ENCODE measurements at regions not wholly inside any gene's neighbourhood (a gene's known extent, or its start where the extent isn't known, plus 50 kb on each side); places are given as distances from the start of the nearest gene placed in this dataset.

GRCh38 chr16:80171746-80172145, 369.0 kb upstream of the DYNLRB2 start:
- no peak for DNase-seq

GRCh38 chr16:80171199-80171598, 369.6 kb upstream of the DYNLRB2 start:
- DNase-seq = no peak

- no peak for DNase-seq
These were observed 373.0 kb upstream of the DYNLRB2 start for GRCh38 chr16:80167657-80168390.

- DNase-seq = no peak
These were observed 374.7 kb upstream of the DYNLRB2 start for GRCh38 chr16:80166082-80166481.

GRCh38 chr16:80164966-80165550, 375.7 kb upstream of the DYNLRB2 start:
- no peak for DNase-seq

- DNase-seq = no peak
These were observed 377.5 kb upstream of the DYNLRB2 start for GRCh38 chr16:80163339-80163738.

GRCh38 chr16:80161799-80162739, 378.7 kb upstream of the DYNLRB2 start:
- DNase-seq = no peak

- DNase-seq = no peak
These were observed 382.0 kb upstream of the DYNLRB2 start for GRCh38 chr16:80158766-80159165.

GRCh38 chr16:80151722-80152111, 389.1 kb upstream of the DYNLRB2 start:
- no peak for DNase-seq

GRCh38 chr16:80150978-80151721, 389.6 kb upstream of the DYNLRB2 start:
- no peak for DNase-seq

- DNase-seq = no peak
These were observed 392.0 kb upstream of the DYNLRB2 start for GRCh38 chr16:80148826-80149225.

- no peak for DNase-seq
These were observed 393.7 kb upstream of the DYNLRB2 start for GRCh38 chr16:80147026-80147655.

GRCh38 chr16:80144191-80144590, 396.6 kb upstream of the DYNLRB2 start:
- DNase-seq = no peak

GRCh38 chr16:80142940-80143339, 397.9 kb upstream of the DYNLRB2 start:
- no peak for DNase-seq

- DNase-seq = no peak
These were observed 398.5 kb upstream of the DYNLRB2 start for GRCh38 chr16:80142281-80142680.

- DNase-seq = no peak
These were observed 411.0 kb upstream of the DYNLRB2 start for GRCh38 chr16:80129791-80130190.

GRCh38 chr16:80125677-80126076, 415.1 kb upstream of the DYNLRB2 start:
- DNase-seq = no peak

GRCh38 chr16:80123189-80123588, 417.6 kb upstream of the DYNLRB2 start:
- no peak for DNase-seq

GRCh38 chr16:80122115-80122514, 418.7 kb upstream of the DYNLRB2 start:
- DNase-seq = no peak

GRCh38 chr16:80121522-80121909, 419.3 kb upstream of the DYNLRB2 start:
- no peak for DNase-seq

GRCh38 chr16:80120899-80121521, 419.8 kb upstream of the DYNLRB2 start:
- no peak for DNase-seq

- no peak for DNase-seq
These were observed 423.1 kb upstream of the DYNLRB2 start for GRCh38 chr16:80117556-80118130.

All from NCI-H2081 treated with DMSO at 0.1 percent for 48 hours (cell line).